ENCODE measurements at regions not wholly inside any gene's neighbourhood (a gene's known extent, or its start where the extent isn't known, plus 50 kb on each side); places are given as distances from the start of the nearest gene placed in this dataset.
A peak's percentile ranks its signal among the peaks of the same experiment; 100 is the strongest.

DNA sequence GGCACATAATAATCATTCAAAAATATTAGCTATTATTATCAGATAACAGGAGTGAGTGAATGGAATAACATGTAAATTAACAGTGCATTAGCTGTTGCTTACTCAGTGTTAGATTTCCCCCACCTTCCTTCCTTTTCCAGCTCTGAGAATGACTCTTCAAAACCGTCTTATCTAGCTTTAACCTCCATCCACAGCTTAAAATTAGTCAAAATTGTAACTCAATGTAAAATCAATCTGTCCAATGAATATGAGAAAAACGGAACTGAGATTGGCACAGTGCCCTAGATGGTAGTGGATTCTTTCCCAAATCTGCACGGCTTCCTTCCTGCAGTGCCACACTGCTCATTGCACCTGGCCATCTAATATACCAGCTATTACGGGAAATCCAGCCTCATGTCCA, 156.8 kb upstream of the BDNF start:
- in situ Hi-C loops (cut with MboI) (no loop called here), intact Hi-C loops (cut with micrococcal nuclease; ENCODE audit: unreplicated experiment) (no loop called here)
- no peak overlapping the region for H3K9ac ChIP-seq (ENCODE audit: control insufficient read depth, insufficient read depth, low read length)
- H3K4me2 ChIP-seq (ENCODE audit: control insufficient read depth, insufficient read depth) = no peak overlapping the region
- POLR2A ChIA-PET = no interaction called here
- H3K4me3 ChIP-seq = no peak overlapping the region
- H3K36me3 ChIP-seq (ENCODE audit: control insufficient read depth in 2 of 2, insufficient read depth in 2 of 2, low read length in 1 of 2) = no peaks in the 10 kb centered on the region
- RAD21 ChIA-PET (ENCODE audit: unreplicated experiment) = interaction anchor here (0.8 to 1.4 kb wide), 3 partner anchors 15 to 59 kb away, joined by 5 to 7 read pairs (median 5); no protein-coding TSS in a partner anchor
- no peak for DNase-seq (ENCODE audit: low read depth, low spot score)
- FAIRE-seq = no peak
- H3K4me1 ChIP-seq (ENCODE audit: control insufficient read depth, insufficient read depth, low read length) = no peaks in the 10 kb centered on the region
- no peak overlapping the region for H3K27ac ChIP-seq (ENCODE audit: control insufficient read depth, insufficient read depth)
- peak; percentile 88 for ATAC-seq
- SMC1A ChIA-PET (ENCODE audit: uncharacterized antibody, unreplicated experiment) = interaction anchor here (0.9 to 2.6 kb wide), 9 partner anchors 9 to 839 kb away, joined by 3 to 8 read pairs (median 6); no protein-coding TSS in a partner anchor
- BruUV-seq (replicated peaks) = no TSS peak
- no peaks in the 10 kb centered on the region for H3K79me2 ChIP-seq (ENCODE audit: control insufficient read depth, insufficient read depth, low read length)
- CTCF ChIA-PET = interaction anchor here (0.6 to 3.3 kb wide), 6 partner anchors 9 to 158 kb away, joined by 3 to 13 read pairs (median 3); no protein-coding TSS in a partner anchor
- no peaks in the 10 kb centered on the region for H4K20me1 ChIP-seq (ENCODE audit: control insufficient read depth, insufficient read depth)
- H3K27me3 ChIP-seq (replicated peaks in 1 of 2; ENCODE audit: control insufficient read depth in 2 of 2, insufficient read depth in 2 of 2, low read length in 1 of 2) = no peaks in the 10 kb centered on the region
- H2AFZ ChIP-seq (ENCODE audit: control insufficient read depth, low read depth, low read length) = no peak overlapping the region
- 0% methylated on average over 4 of the region's 4 CpGs for WGBS (ENCODE audit: insufficient coverage, insufficient replicate concordance, low lambda C conversion rate, missing lambda C conversion rate)
- H3K9me3 ChIP-seq (replicated peaks; ENCODE audit: control insufficient read depth, insufficient read depth, low read length) = no peaks in the 10 kb centered on the region
- peak; percentile 39; the same call in 1 of the 2 replicates for TF ChIP-seq BCL11A (IDR thresholded peaks at IDR 0.05; ENCODE audit: low read depth, low read length)
- TF ChIP-seq BMI1 (IDR thresholded peaks at IDR 0.05; ENCODE audit: borderline replicate concordance) = 0 out of 2 replicates have a peak, but pooled peaks have one; percentile 25
- TF ChIP-seq SMAD1 (IDR thresholded peaks at IDR 0.05; ENCODE audit: low read depth, partially characterized antibody) = peak; percentile 21
- TF ChIP-seq YBX1 (IDR thresholded peaks at IDR 0.05) = no peak
- TF ChIP-seq, protein P1, sequence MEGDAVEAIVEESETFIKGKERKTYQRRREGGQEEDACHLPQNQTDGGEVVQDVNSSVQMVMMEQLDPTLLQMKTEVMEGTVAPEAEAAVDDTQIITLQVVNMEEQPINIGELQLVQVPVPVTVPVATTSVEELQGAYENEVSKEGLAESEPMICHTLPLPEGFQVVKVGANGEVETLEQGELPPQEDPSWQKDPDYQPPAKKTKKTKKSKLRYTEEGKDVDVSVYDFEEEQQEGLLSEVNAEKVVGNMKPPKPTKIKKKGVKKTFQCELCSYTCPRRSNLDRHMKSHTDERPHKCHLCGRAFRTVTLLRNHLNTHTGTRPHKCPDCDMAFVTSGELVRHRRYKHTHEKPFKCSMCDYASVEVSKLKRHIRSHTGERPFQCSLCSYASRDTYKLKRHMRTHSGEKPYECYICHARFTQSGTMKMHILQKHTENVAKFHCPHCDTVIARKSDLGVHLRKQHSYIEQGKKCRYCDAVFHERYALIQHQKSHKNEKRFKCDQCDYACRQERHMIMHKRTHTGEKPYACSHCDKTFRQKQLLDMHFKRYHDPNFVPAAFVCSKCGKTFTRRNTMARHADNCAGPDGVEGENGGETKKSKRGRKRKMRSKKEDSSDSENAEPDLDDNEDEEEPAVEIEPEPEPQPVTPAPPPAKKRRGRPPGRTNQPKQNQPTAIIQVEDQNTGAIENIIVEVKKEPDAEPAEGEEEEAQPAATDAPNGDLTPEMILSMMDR (IDR thresholded peaks at IDR 0.05 in 2 of 3, conservative IDR thresholded peaks at IDR 0.05 in 1 of 3; ENCODE audit: control insufficient read depth in 2 of 3, extremely low read depth in 1 of 3, insufficient read depth in 1 of 3, low read depth in 3 of 3, low read length in 3 of 3) = no peak
- TF ChIP-seq HDGF (IDR thresholded peaks at IDR 0.05) = no peak
- TF ChIP-seq WRNIP1 (IDR thresholded peaks at IDR 0.05; ENCODE audit: borderline replicate concordance, low read depth, low read length) = no peak
- TF ChIP-seq IKZF2 (IDR thresholded peaks at IDR 0.05) = peak; percentile 79 to 85
- TF ChIP-seq RBBP5 (conservative IDR thresholded peaks at IDR 0.05) = no peak
- no peak for TF ChIP-seq CREM (IDR thresholded peaks at IDR 0.05; ENCODE audit: low read depth)
- TF ChIP-seq, protein P2, sequence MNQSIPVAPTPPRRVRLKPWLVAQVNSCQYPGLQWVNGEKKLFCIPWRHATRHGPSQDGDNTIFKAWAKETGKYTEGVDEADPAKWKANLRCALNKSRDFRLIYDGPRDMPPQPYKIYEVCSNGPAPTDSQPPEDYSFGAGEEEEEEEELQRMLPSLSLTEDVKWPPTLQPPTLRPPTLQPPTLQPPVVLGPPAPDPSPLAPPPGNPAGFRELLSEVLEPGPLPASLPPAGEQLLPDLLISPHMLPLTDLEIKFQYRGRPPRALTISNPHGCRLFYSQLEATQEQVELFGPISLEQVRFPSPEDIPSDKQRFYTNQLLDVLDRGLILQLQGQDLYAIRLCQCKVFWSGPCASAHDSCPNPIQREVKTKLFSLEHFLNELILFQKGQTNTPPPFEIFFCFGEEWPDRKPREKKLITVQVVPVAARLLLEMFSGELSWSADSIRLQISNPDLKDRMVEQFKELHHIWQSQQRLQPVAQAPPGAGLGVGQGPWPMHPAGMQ (IDR thresholded peaks at IDR 0.05; ENCODE audit: borderline replicate concordance) = no peak
- peak in 1 of 2 experiments; percentile 56; a peak in 1 of 4 replicates for TF ChIP-seq EP300 (IDR thresholded peaks at IDR 0.05; ENCODE audit: borderline replicate concordance in 1 of 2, control insufficient read depth in 1 of 2, low read depth in 2 of 2, low read length in 2 of 2)
- peak; percentile 85 for TF ChIP-seq SPI1 (IDR thresholded peaks at IDR 0.05; ENCODE audit: borderline replicate concordance, insufficient read depth, low read depth, low read length)
- TF ChIP-seq JUNB (IDR thresholded peaks at IDR 0.05) = peak; percentile 74; the same call in 1 of the 2 replicates
- no peak for TF ChIP-seq PAX8 (IDR thresholded peaks at IDR 0.05)
- peak; percentile 44; the same call in 1 of the 2 replicates for TF ChIP-seq NFIC (IDR thresholded peaks at IDR 0.05; ENCODE audit: low read depth, low read length)
- TF ChIP-seq ZNF217 (IDR thresholded peaks at IDR 0.05) = no peak
- TF ChIP-seq MTA2 (IDR thresholded peaks at IDR 0.05; ENCODE audit: low read depth) = peak; percentile 54
- peak; percentile 77 for TF ChIP-seq IKZF1 (conservative IDR thresholded peaks at IDR 0.05)
- TF ChIP-seq, protein P3, sequence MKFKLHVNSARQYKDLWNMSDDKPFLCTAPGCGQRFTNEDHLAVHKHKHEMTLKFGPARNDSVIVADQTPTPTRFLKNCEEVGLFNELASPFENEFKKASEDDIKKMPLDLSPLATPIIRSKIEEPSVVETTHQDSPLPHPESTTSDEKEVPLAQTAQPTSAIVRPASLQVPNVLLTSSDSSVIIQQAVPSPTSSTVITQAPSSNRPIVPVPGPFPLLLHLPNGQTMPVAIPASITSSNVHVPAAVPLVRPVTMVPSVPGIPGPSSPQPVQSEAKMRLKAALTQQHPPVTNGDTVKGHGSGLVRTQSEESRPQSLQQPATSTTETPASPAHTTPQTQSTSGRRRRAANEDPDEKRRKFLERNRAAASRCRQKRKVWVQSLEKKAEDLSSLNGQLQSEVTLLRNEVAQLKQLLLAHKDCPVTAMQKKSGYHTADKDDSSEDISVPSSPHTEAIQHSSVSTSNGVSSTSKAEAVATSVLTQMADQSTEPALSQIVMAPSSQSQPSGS (IDR thresholded peaks at IDR 0.05; ENCODE audit: low read length) = peak; percentile 32; the same call in 1 of the 2 replicates
- TF ChIP-seq IRF4 (IDR thresholded peaks at IDR 0.05; ENCODE audit: low read depth, low read length) = peak; percentile 45; the same call in 1 of the 2 replicates
- no peak for TF ChIP-seq SMARCA5 (IDR thresholded peaks at IDR 0.05)
- peak; percentile 17; the same call in 1 of the 2 replicates for TF ChIP-seq RUNX3 (IDR thresholded peaks at IDR 0.05; ENCODE audit: low read length)
